ENCODE measurements at regions not wholly inside any gene's neighbourhood (a gene's known extent, or its start where the extent isn't known, plus 50 kb on each side); places are given as distances from the start of the nearest gene placed in this dataset.

DNA sequence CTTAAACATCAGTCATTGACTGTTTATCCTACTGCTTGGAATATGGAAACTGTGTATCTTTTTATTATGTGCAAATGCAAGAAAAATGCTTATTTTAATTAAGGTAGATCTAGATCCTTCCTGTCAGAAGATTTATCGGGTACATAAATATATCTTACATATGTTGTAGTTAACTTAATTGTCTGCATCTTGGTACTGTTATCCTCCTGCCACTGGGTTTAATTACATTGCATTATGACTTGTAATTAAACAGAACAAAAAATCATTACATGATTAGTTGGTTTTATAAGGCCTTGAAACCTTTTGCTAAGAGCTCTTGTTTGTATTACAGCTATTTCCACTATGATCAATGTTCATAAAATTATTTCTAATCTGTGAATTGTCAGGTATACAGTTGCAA lies 211.2 kb downstream of the PTGER3 start:
- TF ChIP-seq, protein P1, sequence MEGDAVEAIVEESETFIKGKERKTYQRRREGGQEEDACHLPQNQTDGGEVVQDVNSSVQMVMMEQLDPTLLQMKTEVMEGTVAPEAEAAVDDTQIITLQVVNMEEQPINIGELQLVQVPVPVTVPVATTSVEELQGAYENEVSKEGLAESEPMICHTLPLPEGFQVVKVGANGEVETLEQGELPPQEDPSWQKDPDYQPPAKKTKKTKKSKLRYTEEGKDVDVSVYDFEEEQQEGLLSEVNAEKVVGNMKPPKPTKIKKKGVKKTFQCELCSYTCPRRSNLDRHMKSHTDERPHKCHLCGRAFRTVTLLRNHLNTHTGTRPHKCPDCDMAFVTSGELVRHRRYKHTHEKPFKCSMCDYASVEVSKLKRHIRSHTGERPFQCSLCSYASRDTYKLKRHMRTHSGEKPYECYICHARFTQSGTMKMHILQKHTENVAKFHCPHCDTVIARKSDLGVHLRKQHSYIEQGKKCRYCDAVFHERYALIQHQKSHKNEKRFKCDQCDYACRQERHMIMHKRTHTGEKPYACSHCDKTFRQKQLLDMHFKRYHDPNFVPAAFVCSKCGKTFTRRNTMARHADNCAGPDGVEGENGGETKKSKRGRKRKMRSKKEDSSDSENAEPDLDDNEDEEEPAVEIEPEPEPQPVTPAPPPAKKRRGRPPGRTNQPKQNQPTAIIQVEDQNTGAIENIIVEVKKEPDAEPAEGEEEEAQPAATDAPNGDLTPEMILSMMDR (IDR thresholded peaks at IDR 0.05; ENCODE audit: control insufficient read depth, insufficient read depth, low read depth, low read length, missing control alignments): no peak
- DNase-seq (ENCODE audit: low read depth): no peak
- H3K4me3 ChIP-seq (ENCODE audit: control insufficient read depth, low read depth, low read length): no peak overlapping the region

DNA sequence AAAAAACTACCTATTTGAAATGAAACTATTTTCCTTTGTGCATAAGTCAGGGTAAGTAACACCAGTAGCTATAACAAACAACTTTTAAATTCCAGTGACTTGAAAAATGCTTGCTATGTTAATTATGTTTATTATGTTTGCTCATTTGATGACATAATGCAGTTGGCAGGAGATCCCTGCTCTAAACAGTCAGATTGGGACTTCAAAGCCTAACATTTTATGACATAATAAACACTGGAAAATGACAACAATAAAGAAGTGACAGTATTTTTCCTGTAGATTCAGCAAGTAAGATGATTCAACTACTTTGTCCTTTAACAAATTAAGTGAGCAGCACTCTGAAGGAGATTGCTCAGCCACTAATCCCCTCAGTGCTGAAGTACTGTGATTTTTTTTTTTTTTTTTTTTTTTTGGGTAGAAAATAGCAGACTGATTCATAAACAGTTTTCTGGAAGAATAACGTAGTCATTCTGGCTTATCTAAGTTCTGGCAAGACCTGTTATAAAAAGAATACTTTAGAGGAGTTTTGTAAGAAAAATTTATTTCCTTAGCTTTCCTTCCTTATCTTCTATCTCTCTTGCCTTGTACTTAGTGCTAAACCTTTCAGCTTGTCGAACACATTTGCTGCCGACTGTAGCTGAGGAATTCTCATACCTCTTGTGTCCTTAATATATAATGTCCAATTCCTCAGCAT lies 207.2 kb downstream of the PTGER3 start:
- TF ChIP-seq, protein P1 (IDR thresholded peaks at IDR 0.05; ENCODE audit: control insufficient read depth, insufficient read depth, low read depth, low read length, missing control alignments): no peak
- H3K4me3 ChIP-seq (ENCODE audit: control insufficient read depth, low read depth, low read length): no peak overlapping the region
- no peak for DNase-seq (ENCODE audit: low read depth)

DNA sequence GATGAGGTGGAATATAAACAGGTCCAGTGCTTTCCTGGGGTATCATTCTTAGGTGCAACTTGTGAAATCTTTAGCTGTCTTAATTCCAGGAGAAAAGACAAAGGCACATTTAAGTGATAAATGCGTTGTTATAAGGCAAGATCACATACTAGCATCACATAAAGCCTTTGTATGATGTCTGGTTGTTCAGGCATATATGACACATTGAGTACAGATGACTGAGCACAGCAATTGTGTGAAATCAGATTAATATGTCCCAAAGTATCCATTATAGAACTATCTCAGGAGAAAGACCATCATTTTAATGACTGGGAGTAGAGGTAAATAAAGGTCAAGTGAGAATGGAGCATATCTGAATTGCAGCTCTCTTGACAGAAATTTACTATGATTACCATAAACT lies 205.1 kb downstream of the PTGER3 start:
- no peak for DNase-seq (ENCODE audit: low read depth)
- no peak overlapping the region for H3K4me3 ChIP-seq (ENCODE audit: control insufficient read depth, low read depth, low read length)
- TF ChIP-seq, protein P1 (IDR thresholded peaks at IDR 0.05; ENCODE audit: control insufficient read depth, insufficient read depth, low read depth, low read length, missing control alignments): no peak

DNA sequence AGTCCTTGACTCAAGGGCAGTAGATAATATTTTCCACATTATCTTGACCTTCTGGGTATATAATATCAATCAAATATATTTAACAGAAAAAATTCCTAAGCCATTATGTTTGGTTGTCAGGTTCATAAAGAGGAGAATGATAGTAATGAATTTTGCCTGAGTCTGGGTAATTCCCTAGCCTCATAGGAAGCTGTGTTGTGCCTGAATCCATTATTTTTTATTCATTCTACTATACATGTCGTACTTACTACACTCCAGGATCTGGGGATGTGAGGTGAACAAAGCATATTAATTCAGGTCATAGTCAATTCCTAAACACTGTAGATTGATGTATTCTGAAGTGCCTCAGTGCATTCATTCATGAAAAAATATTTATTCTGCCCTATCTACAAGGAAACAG lies 204.2 kb downstream of the PTGER3 start:
- no peak overlapping the region for H3K4me3 ChIP-seq (ENCODE audit: control insufficient read depth, low read depth, low read length)
- TF ChIP-seq, protein P1 (IDR thresholded peaks at IDR 0.05; ENCODE audit: control insufficient read depth, insufficient read depth, low read depth, low read length, missing control alignments): no peak
- DNase-seq (ENCODE audit: low read depth): no peak

DNA sequence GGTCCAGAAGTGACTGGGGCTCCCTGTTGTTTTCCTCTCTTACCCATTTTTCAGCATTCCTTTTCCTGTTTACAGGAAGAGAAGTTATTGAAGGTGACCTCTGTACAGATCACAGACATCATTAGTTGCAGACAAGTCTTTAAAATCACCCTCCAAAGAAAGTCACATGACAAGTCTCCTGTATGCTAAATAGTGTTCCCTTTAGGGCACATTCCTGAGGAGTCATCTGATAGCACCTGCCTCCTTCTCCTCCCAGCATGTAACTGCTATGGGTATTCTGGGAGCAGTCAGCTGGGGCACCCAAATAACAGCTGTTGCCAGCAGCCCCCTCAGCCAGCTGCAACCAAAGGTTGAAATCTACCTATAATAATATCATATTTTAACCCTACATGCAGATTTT lies 200.6 kb downstream of the PTGER3 start:
- TF ChIP-seq, protein P1 (IDR thresholded peaks at IDR 0.05; ENCODE audit: control insufficient read depth, insufficient read depth, low read depth, low read length, missing control alignments): no peak
- no peak for DNase-seq (ENCODE audit: low read depth)
- H3K4me3 ChIP-seq (ENCODE audit: control insufficient read depth, low read depth, low read length): no peak overlapping the region

DNA sequence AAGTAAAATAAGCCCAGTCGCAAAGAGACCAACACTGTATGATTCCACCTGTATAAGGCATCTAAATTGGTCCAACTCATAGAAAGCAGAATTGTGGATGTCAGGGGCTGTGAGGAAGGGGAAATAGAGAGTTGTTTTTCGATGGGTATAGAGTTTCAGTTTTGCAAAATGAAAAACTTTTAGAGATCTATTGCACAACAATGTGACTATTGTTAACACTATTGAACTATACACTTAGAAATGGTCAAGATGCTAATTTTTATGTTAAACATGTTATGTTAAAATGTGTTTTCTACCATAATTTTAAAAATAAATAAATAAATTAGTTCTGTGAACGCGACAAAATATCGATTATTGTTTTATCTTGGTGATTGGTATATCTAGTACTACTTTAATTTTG lies 192.4 kb downstream of the PTGER3 start:
- TF ChIP-seq, protein P1 (IDR thresholded peaks at IDR 0.05; ENCODE audit: control insufficient read depth, insufficient read depth, low read depth, low read length, missing control alignments): no peak
- no peak for DNase-seq (ENCODE audit: low read depth)
- no peak overlapping the region for H3K4me3 ChIP-seq (ENCODE audit: control insufficient read depth, low read depth, low read length)
